ENCODE measurements at regions not wholly inside any gene's neighbourhood (a gene's known extent, or its start where the extent isn't known, plus 50 kb on each side); places are given as distances from the start of the nearest gene placed in this dataset.

- no peak for DNase-seq
Measured at GRCh38 chrX:15191830-15192229, 78.1 kb downstream of the ASB9 start.

- DNase-seq = no peak
Measured at GRCh38 chrX:15188039-15188438, 81.8 kb downstream of the ASB9 start.

GRCh38 chrX:15177316-15177715 is 92.6 kb downstream of the ASB9 start:
- no peak for DNase-seq

GRCh38 chrX:15173411-15173810 is 96.5 kb downstream of the ASB9 start:
- no peak for DNase-seq

- DNase-seq = no peak
Measured at GRCh38 chrX:15170927-15171326, 99.0 kb downstream of the ASB9 start.

GRCh38 chrX:15167826-15168225 is 102.1 kb downstream of the ASB9 start:
- DNase-seq = no peak

GRCh38 chrX:15165832-15166231 is 104.1 kb downstream of the ASB9 start:
- DNase-seq = no peak

GRCh38 chrX:15163131-15163530 is 106.8 kb downstream of the ASB9 start:
- no peak for DNase-seq

GRCh38 chrX:15160558-15161095 is 109.3 kb downstream of the ASB9 start:
- DNase-seq = no peak

- peak; percentile 47 for DNase-seq
Measured at GRCh38 chrX:15158736-15159406, 111.0 kb downstream of the ASB9 start.

GRCh38 chrX:15158350-15158735 is 111.5 kb downstream of the ASB9 start:
- no peak for DNase-seq

GRCh38 chrX:15157624-15158023 is 112.3 kb downstream of the ASB9 start:
- no peak for DNase-seq

- DNase-seq = peak; percentile 42
Measured at GRCh38 chrX:15151267-15152186, 118.4 kb downstream of the ASB9 start.

- no peak for DNase-seq
Measured at GRCh38 chrX:15150586-15150985, 119.3 kb downstream of the ASB9 start.

GRCh38 chrX:15146515-15146914 is 123.4 kb downstream of the ASB9 start:
- peak; percentile 8 for DNase-seq

- no peak for DNase-seq
Measured at GRCh38 chrX:15143825-15144121, 126.1 kb downstream of the ASB9 start.

- peak; percentile 57 for DNase-seq
Measured at GRCh38 chrX:15143050-15143824, 126.6 kb downstream of the ASB9 start.

GRCh38 chrX:15142084-15142715 is 127.7 kb downstream of the ASB9 start:
- peak; percentile 5 for DNase-seq

- DNase-seq = no peak
Measured at GRCh38 chrX:15136795-15137194, 133.1 kb downstream of the ASB9 start.

- no peak for DNase-seq
Measured at GRCh38 chrX:15129412-15129811, 140.5 kb downstream of the ASB9 start.

GRCh38 chrX:15128861-15129260 is 141.0 kb downstream of the ASB9 start:
- DNase-seq = no peak

GRCh38 chrX:15127010-15127409 is 142.9 kb downstream of the ASB9 start:
- no peak for DNase-seq

- no peak for DNase-seq
Measured at GRCh38 chrX:15116900-15117299, 153.0 kb downstream of the ASB9 start.

Measured in CD4-positive, alpha-beta T cell treated with Interleukin-10 for 1 hour (primary cell).